H9 (cell line): ENCODE measurements at regions not wholly inside any gene's neighbourhood (a gene's known extent, or its start where the extent isn't known, plus 50 kb on each side); places are given as distances from the start of the nearest gene placed in this dataset.

Experiments
- DNase-seq: peaks from one replicate; pipeline ENCODE4 v3.0.0-alpha.2; 2017
- H2AFZ ChIP-seq: one replicate; pipeline ENCODE4 v1.6.1; 2013; ENCODE audit warnings: mild to moderate bottlenecking, low read length, control low read depth, moderate library complexity
- H2AK5ac ChIP-seq: 2 replicates; pipeline ENCODE4 v1.6.1; 2013; ENCODE audit warnings: low read length, control low read depth, mixed read lengths; ENCODE audit not compliant: insufficient read length
- H2BK120ac ChIP-seq: one replicate; pipeline ENCODE4 v1.6.1; 2013; ENCODE audit warnings: low read depth, mild to moderate bottlenecking, low read length, control low read depth, inconsistent platforms; ENCODE audit not compliant: poor library complexity, severe bottlenecking
- H2BK12ac ChIP-seq: 2 replicates; pipeline ENCODE4 v1.6.1; 2013; ENCODE audit warnings: low read length, control low read depth, mixed read lengths, low read depth; ENCODE audit not compliant: insufficient read length
- H2BK15ac ChIP-seq: 2 replicates; pipeline ENCODE4 v1.6.1; 2013; ENCODE audit warnings: low read depth, low read length, control low read depth
- H2BK20ac ChIP-seq: one replicate; pipeline ENCODE4 v1.6.1; 2013; ENCODE audit warnings: low read depth, mild to moderate bottlenecking, low read length, control low read depth, inconsistent platforms; ENCODE audit not compliant: poor library complexity, severe bottlenecking
- H2BK5ac ChIP-seq: 2 replicates; pipeline ENCODE4 v1.6.1; 2013; ENCODE audit warnings: low read length, control low read depth, mixed read lengths; ENCODE audit not compliant: insufficient read length
- H3K14ac ChIP-seq: 2 replicates; pipeline ENCODE4 v1.6.1; 2013; ENCODE audit warnings: low read length, control low read depth; ENCODE audit not compliant: insufficient read depth
- H3K18ac ChIP-seq: 2 replicates; pipeline ENCODE4 v1.6.1; 2013; ENCODE audit warnings: low read depth, mild to moderate bottlenecking, mixed read lengths, low read length, control low read depth; ENCODE audit not compliant: insufficient read length
- H3K23ac ChIP-seq: 2 replicates; pipeline ENCODE4 v1.6.1; 2013; ENCODE audit warnings: low read length, control low read depth, mixed read lengths, low read depth; ENCODE audit not compliant: insufficient read length
- H3K23me2 ChIP-seq: 2 replicates; pipeline ENCODE4 v1.6.1; 2013; ENCODE audit warnings: low read depth, mild to moderate bottlenecking, mixed read lengths, low read length, control low read depth; ENCODE audit not compliant: insufficient read length, poor library complexity, severe bottlenecking
- H3K27ac ChIP-seq: 2 replicates; pipeline ENCODE4 v1.5.1; 2013; ENCODE audit warnings: low read length, control low read depth, mixed read lengths, low read depth; ENCODE audit not compliant: insufficient read length
- H3K27me3 ChIP-seq: 2 replicates; pipeline ENCODE4 v1.6.1; 2013; ENCODE audit warnings: low read length, control low read depth, inconsistent platforms; ENCODE audit not compliant: insufficient read depth
- H3K4ac ChIP-seq: 2 replicates; pipeline ENCODE4 v1.6.1; 2013; ENCODE audit warnings: low read depth, mild to moderate bottlenecking, control low read depth, inconsistent platforms, low read length, moderate library complexity
- H3K4me1 ChIP-seq: 2 replicates; pipeline ENCODE4 v1.6.1; 2013; ENCODE audit warnings: low read length, control low read depth, inconsistent platforms; ENCODE audit not compliant: insufficient read depth
- H3K4me2 ChIP-seq: 2 replicates; pipeline ENCODE4 v1.6.1; 2013; ENCODE audit warnings: low read length, control low read depth, mixed read lengths; ENCODE audit not compliant: insufficient read length, insufficient read depth
- H3K56ac ChIP-seq: 2 replicates; pipeline ENCODE4 v1.6.1; 2013; ENCODE audit warnings: low read depth, mild to moderate bottlenecking, mixed read lengths, low read length, control low read depth; ENCODE audit not compliant: insufficient read length
- H3K79me1 ChIP-seq: 2 replicates; pipeline ENCODE4 v1.6.1; 2013; ENCODE audit warnings: low read depth, mild to moderate bottlenecking, moderate library complexity, low read length, control low read depth, inconsistent platforms; ENCODE audit not compliant: insufficient read depth, poor library complexity, severe bottlenecking
- H3K79me2 ChIP-seq: 2 replicates; pipeline ENCODE4 v1.6.1; 2013; ENCODE audit warnings: low read length, control low read depth, inconsistent platforms; ENCODE audit not compliant: insufficient read depth
- H3K9ac ChIP-seq: 2 replicates; pipeline ENCODE4 v1.6.1; 2013; ENCODE audit warnings: low read length, control low read depth, mixed read lengths; ENCODE audit not compliant: insufficient read length; ENCODE audit errors: extremely low read depth
- H3K9me3 ChIP-seq: one replicate; pipeline ENCODE4 v1.6.1; 2013; ENCODE audit warnings: low read depth, low read length, inconsistent platforms; ENCODE audit not compliant: control insufficient read depth
- H3T11ph ChIP-seq: one replicate; pipeline ENCODE4 v1.6.1; 2013; ENCODE audit warnings: mild to moderate bottlenecking, low read length, control low read depth, inconsistent platforms
- H4K20me1 ChIP-seq: one replicate; pipeline ENCODE4 v1.6.1; 2013; ENCODE audit not compliant: control insufficient read depth, insufficient read length, insufficient read depth
- H4K5ac ChIP-seq: 2 replicates; pipeline ENCODE4 v1.6.1; 2013; ENCODE audit warnings: low read depth, mild to moderate bottlenecking, mixed read lengths, low read length, control low read depth; ENCODE audit not compliant: insufficient read length
- H4K8ac ChIP-seq: replicated peaks from 2 replicates; pipeline ENCODE4 v1.6.1; 2013; ENCODE audit warnings: low read length, control low read depth, mixed read lengths, low read depth; ENCODE audit not compliant: insufficient read length
- H4K91ac ChIP-seq: 2 replicates; pipeline ENCODE4 v1.6.1; 2013; ENCODE audit warnings: low read depth, mild to moderate bottlenecking, moderate library complexity, mixed read lengths, low read length, control low read depth; ENCODE audit not compliant: insufficient read length
- H3K27ac Mint-ChIP-seq, 3 experiments: 2 replicates in 2 of 3; 3 replicates in 1 of 3; pipeline ENCODE4 v1.8.0; 2020 to 2021; ENCODE audit warnings: mixed read lengths in 3 of 3, mild to moderate bottlenecking in 1 of 3, moderate library complexity in 1 of 3
- H3K27me3 Mint-ChIP-seq: 2 replicates; pipeline ENCODE4 v1.8.0; 2021; ENCODE audit warnings: low read depth, mild to moderate bottlenecking, moderate library complexity, mixed read lengths
- H3K36me3 Mint-ChIP-seq, 3 experiments: 2 replicates in 2 of 3; 3 replicates in 1 of 3; pipeline ENCODE4 v1.8.0; 2020 to 2021; ENCODE audit warnings: low read depth in 3 of 3, mixed read lengths in 3 of 3; ENCODE audit not compliant: insufficient read depth in 1 of 3
- H3K4me1 Mint-ChIP-seq, 2 experiments: 2 replicates each; pipeline ENCODE4 v1.8.0; 2020; ENCODE audit warnings: mixed read lengths in 2 of 2
- H3K4me3 Mint-ChIP-seq, 2 experiments: 2 replicates in 1 of 2; 3 replicates in 1 of 2; pipeline ENCODE4 v1.8.0; 2020 to 2021; ENCODE audit warnings: mild to moderate bottlenecking in 2 of 2, mixed read lengths in 2 of 2, moderate library complexity in 1 of 2
- H3K9me3 Mint-ChIP-seq, 2 experiments: 2 replicates in 1 of 2; 3 replicates in 1 of 2; pipeline ENCODE4 v1.8.0; 2020; ENCODE audit warnings: mild to moderate bottlenecking in 2 of 2, mixed read lengths in 2 of 2, moderate library complexity in 1 of 2
- WGBS: extraction: QIAGEN DNeasy Blood & Tissue Kit; methylation state at CpG from one replicate; pipeline ENCODE4 v1.1.7; 2013; ENCODE audit warnings: missing lambda C conversion rate, low lambda C conversion rate, mixed read lengths; ENCODE audit not compliant: insufficient read length; ENCODE audit errors: extremely low coverage; 5-methylcytosine and 5-hydroxymethylcytosine counted together
- TF ChIP-seq, protein P1 (sequence below): fragments of 200-600 bp; sonication (generic); conservative IDR thresholded peaks from 3 replicates; pipeline ENCODE4 v1.8.0; 2021; ENCODE audit warnings: antibody characterized with exemption, mild to moderate bottlenecking

DNA sequence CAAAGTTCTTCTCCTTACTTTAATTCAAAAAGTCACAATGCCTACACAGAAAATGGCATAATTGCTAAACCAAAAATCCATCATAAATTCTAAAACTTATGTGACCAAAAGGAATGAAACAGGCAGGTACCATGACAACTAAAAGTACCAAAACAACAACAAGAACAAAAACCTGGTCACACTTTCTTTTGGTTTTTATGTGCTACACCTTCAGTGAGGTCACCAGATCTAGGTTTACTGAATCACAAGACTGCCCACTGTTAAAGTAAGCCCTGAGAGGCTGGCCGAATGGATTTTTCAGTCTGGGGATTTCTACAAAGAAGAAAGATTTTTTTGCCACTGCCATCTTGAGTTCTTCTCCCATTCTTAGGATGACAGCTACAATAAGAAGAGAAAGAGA is 583.0 kb upstream of the PKN2 start:
- DNase-seq, result no peak
- Histone ChIP-seq H3K4ac (no peak overlapping the region), H3T11ph (no peak overlapping the region), H2AK5ac (no peak overlapping the region), H3K4me1 (no peaks in the 10 kb centered on the region), H4K91ac (no peak overlapping the region), H2BK20ac (no peak overlapping the region), H2BK15ac (no peak overlapping the region), H4K8ac (no peak overlapping the region), H3K23ac (no peak overlapping the region), H3K56ac (no peak overlapping the region), H2BK12ac (no peak overlapping the region), H3K9me3 (no peaks in the 10 kb centered on the region), H3K27ac (no peak overlapping the region), H3K23me2 (no peaks in the 10 kb centered on the region), H3K27me3 (no peaks in the 10 kb centered on the region), H4K5ac (no peak overlapping the region), H3K79me1 (no peaks in the 10 kb centered on the region), H3K4me2 (no peak overlapping the region), H3K14ac (no peak overlapping the region), H2AFZ (no peak overlapping the region), H2BK5ac (no peak overlapping the region), H2BK120ac (no peak overlapping the region), H3K18ac (no peak overlapping the region), H4K20me1 (no peaks in the 10 kb centered on the region), H3K79me2 (no peaks in the 10 kb centered on the region), H3K9ac (no peak overlapping the region)
- H3K27ac Mint-ChIP-seq, result no peak overlapping the region
- no peaks in the 10 kb centered on the region for H3K36me3 Mint-ChIP-seq
- no peak overlapping the region for H3K4me3 Mint-ChIP-seq
- no peaks in the 10 kb centered on the region for H3K27me3 Mint-ChIP-seq
- WGBS, result no CpG with 5 or more reads among the region's 1 CpG
- TF ChIP-seq, protein P1, sequence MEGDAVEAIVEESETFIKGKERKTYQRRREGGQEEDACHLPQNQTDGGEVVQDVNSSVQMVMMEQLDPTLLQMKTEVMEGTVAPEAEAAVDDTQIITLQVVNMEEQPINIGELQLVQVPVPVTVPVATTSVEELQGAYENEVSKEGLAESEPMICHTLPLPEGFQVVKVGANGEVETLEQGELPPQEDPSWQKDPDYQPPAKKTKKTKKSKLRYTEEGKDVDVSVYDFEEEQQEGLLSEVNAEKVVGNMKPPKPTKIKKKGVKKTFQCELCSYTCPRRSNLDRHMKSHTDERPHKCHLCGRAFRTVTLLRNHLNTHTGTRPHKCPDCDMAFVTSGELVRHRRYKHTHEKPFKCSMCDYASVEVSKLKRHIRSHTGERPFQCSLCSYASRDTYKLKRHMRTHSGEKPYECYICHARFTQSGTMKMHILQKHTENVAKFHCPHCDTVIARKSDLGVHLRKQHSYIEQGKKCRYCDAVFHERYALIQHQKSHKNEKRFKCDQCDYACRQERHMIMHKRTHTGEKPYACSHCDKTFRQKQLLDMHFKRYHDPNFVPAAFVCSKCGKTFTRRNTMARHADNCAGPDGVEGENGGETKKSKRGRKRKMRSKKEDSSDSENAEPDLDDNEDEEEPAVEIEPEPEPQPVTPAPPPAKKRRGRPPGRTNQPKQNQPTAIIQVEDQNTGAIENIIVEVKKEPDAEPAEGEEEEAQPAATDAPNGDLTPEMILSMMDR, result no peak
- H3K9me3 Mint-ChIP-seq, result no peaks in the 10 kb centered on the region
- peaks cover 6 to 8% of the 10 kb centered on the region in 2 experiments; a peak in 3 of 4 replicates for H3K4me1 Mint-ChIP-seq
